HEK293T (cell line): ENCODE measurements at regions not wholly inside any gene's neighbourhood (a gene's known extent, or its start where the extent isn't known, plus 50 kb on each side); places are given as distances from the start of the nearest gene placed in this dataset.

Experiments
- ARNT ChIP-seq: fragments of 450-650 bp; IDR thresholded peaks from 2 replicates; pipeline ENCODE4 v1.6.1; 2017; ENCODE audit warnings: mild to moderate bottlenecking
- BHLHE40 ChIP-seq: fragments of 450-650 bp; IDR thresholded peaks from 2 replicates; pipeline ENCODE4 v1.6.1; 2016; ENCODE audit warnings: mild to moderate bottlenecking, moderate library complexity, borderline replicate concordance
- CTBP1 ChIP-seq: fragments of 450-650 bp; IDR thresholded peaks from 2 replicates; pipeline ENCODE4 v1.6.1; 2016; ENCODE audit warnings: borderline replicate concordance
- ELF4 ChIP-seq: fragments of 450-650 bp; IDR thresholded peaks from 2 replicates; pipeline ENCODE4 v1.6.1; 2017; ENCODE audit warnings: antibody characterized with exemption
- FOXA1 ChIP-seq: fragments of 450-650 bp; IDR thresholded peaks from 2 replicates; pipeline ENCODE4 v1.6.1; 2016; ENCODE audit warnings: mild to moderate bottlenecking
- FOXK2 ChIP-seq: fragments of 450-650 bp; IDR thresholded peaks from 2 replicates; pipeline ENCODE4 v1.6.1; 2016; ENCODE audit warnings: mild to moderate bottlenecking
- FOXM1 ChIP-seq: fragments of 450-650 bp; IDR thresholded peaks from 2 replicates; pipeline ENCODE4 v1.6.1; 2017; ENCODE audit warnings: mild to moderate bottlenecking, borderline replicate concordance
- HDGF ChIP-seq: fragments of 450-650 bp; IDR thresholded peaks from 2 replicates; pipeline ENCODE4 v1.6.1; 2017; ENCODE audit warnings: antibody characterized with exemption, borderline replicate concordance
- LEF1 ChIP-seq: fragments of 450-650 bp; IDR thresholded peaks from 2 replicates; pipeline ENCODE4 v1.6.1; 2017; ENCODE audit warnings: mild to moderate bottlenecking, borderline replicate concordance
- SP1 ChIP-seq: fragments of 450-650 bp; IDR thresholded peaks from 2 replicates; pipeline ENCODE4 v1.6.1; 2017
- SUZ12 ChIP-seq: fragments of 450-650 bp; IDR thresholded peaks from 2 replicates; pipeline ENCODE4 v1.6.1; 2016; ENCODE audit warnings: mild to moderate bottlenecking
- TARDBP ChIP-seq: fragments of 450-650 bp; IDR thresholded peaks from 2 replicates; pipeline ENCODE4 v1.6.1; 2016
- ZNF384 ChIP-seq: fragments of 450-650 bp; IDR thresholded peaks from 2 replicates; pipeline ENCODE4 v1.6.1; 2016
- TF ChIP-seq, protein P1 (sequence below): fragments of 450-650 bp; IDR thresholded peaks from 2 replicates; pipeline ENCODE4 v1.6.1; 2016

DNA sequence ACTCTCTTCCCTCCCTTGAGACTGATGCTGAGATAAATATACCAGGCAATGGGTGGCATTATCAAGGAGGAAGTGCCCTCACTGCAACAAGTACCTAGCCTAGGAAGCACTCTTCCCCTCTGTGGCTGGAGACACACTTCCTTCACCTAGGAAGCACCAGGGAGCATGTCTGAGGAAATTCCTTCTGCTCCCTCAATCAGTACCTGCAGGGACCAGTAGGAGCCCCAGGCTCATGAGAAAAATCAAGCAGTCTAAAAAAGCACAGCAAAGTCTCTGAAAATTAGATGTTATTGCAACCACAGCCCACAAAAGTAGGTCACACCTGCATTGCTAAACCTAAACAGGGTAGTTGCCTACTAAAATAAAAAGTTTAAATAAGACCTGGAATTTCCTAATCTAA is 78.2 kb upstream of the TRPM1 start:
- no peak for TF ChIP-seq TARDBP
- TF ChIP-seq FOXA1: no peak
- TF ChIP-seq FOXK2: no peak
- TF ChIP-seq SP1: no peak
- TF ChIP-seq BHLHE40: no peak
- TF ChIP-seq SUZ12: no peak
- TF ChIP-seq, protein P1, sequence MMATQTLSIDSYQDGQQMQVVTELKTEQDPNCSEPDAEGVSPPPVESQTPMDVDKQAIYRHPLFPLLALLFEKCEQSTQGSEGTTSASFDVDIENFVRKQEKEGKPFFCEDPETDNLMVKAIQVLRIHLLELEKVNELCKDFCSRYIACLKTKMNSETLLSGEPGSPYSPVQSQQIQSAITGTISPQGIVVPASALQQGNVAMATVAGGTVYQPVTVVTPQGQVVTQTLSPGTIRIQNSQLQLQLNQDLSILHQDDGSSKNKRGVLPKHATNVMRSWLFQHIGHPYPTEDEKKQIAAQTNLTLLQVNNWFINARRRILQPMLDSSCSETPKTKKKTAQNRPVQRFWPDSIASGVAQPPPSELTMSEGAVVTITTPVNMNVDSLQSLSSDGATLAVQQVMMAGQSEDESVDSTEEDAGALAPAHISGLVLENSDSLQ: no peak
- no peak for TF ChIP-seq HDGF
- TF ChIP-seq LEF1: no peak
- no peak for TF ChIP-seq ZNF384
- TF ChIP-seq FOXM1: no peak
- no peak for TF ChIP-seq CTBP1
- no peak for TF ChIP-seq ELF4
- TF ChIP-seq ARNT: no peak
